Germinal center (tissue), 1 donor: ENCODE measurements at regions not wholly inside any gene's neighbourhood (a gene's known extent, or its start where the extent isn't known, plus 50 kb on each side); places are given as distances from the start of the nearest gene placed in this dataset.
A peak's percentile ranks its signal among the peaks of the same experiment; 100 is the strongest.

ENCODE experiments used
- DNase-seq: peaks from one replicate; pipeline ENCODE4 v3.0.0; 2012; ENCODE audit warnings: mixed read lengths, low spot score

DNA sequence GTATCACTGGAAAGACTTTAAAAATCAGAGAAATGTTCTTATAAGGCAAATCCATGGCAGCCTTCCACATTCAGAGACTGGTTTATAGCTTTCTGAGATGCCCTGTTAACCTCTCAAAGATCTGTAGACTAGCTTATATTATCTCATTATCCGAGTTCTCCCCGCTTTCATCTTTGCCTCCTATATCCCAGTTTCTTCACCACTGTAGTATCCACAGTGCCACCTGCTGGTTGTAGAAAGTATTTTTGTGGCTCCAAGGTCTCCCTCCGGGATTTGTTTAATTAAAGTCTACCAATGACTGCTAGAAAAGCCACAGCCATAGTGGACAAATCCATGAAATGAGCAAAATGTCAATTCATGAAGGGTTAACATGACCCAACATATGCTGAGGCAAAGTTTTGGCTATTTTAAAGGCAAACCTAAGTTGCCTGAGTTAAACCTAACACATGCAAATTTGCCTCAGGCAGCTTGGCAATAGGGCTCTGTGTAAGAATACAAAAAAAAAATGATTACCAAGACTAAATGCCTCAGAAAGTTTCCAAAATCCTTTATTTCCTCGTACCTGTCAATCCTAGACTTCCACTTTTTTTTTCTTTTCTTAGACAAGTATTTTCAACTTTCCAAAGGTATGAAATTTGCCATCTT lies 218.8 kb upstream of the BMP4 start:
- peak; percentile 33 for DNase-seq

DNA sequence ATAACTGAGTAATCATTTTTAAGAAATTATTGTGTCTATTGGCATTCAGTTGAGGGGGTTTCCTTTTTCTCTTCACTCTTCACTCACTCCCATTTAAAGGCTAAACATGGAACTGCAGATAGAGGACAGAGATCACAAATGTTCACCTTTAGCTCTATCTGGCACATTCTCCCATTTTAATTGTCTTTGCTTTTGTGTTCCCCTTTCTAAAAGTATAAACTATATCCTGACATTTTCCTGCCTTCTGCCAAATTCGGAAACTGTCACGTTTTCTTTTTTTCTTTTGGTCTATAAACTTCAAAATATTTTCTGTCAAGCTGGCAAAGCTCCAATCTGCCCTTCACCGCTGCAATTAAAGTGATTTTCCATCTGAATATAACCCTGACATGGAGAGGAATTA lies 219.8 kb upstream of the CDKN3 start:
- DNase-seq, result no peak

GRCh38 chr14:54177641-54178621 lies 218.9 kb upstream of the CDKN3 start:
- DNase-seq, result no peak

- no peak for DNase-seq
Measured at GRCh38 chr14:54182419-54183045, 214.3 kb upstream of the CDKN3 start.

DNA sequence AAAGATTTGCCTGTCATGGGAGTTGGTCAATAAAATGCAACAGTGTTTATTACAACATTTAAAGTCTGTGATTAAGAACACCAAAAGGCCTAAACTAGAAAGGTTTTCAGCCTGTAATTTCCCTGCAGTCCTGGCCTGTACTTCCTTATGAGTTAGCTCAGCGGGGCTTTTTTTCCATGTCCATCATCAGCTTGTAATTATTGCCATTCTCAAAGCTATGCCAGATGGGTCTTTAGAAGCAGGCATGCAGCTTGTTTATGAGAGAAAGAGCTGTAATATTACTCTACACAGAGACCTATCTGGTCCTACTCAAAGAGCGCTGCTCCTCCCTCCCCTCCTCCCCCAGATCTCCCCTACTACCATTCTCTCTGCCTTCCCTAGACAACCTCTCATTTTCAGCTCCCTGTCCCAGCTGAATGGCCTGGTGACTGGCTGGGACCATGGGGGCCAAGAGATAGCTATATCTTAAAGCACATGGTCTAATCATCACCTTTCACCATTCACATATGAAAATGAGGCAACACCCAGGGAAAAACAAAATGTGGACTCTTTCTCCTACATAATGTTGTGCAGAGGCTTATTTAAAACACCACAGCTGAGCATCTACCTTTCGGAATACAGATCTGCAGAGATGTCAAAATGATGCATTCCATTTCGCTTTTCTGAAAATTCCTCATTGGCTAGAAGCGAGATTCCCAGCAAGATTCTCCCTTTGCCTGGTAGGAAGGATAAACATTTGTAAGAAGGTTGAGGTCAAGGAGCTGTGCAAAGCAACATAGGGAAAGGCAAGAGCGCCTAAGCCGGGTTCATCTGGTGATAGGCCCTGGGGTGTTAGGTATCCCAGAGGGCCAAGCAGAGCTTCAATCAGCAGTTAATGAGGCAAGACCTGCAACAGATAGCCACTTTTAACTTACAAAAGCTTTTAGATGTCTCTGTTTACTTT lies 209.7 kb upstream of the CDKN3 start:
- no peak for DNase-seq

DNA sequence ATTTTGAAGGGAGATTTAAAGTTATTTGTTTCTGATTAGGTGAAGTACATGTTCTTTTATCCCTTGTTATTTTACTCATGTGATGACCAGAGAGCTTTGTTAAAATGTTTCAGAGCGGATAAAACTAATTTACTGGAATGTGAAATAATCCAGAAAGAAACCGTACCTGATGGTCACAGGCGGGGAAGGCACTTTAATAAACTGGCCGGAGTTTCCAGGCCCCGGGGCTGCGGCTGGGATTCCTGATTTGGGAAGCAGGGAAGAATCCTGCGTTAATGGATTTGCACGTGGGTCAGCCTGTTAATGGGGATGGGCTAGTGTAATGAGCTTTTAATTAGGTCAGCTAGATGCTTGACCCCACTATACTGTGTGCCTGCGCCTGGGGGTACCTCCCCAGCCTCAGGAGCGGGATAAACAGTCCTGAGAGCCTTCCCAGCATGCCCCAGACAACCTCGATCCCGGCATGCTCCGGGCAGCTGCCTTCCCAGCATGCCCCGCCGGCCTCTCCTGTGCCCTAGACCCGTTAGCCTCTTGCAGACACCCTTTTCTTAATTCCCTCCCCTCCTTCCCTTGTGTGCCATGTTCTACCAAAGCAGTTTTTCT lies 208.6 kb upstream of the CDKN3 start:
- no peak for DNase-seq

- DNase-seq, result no peak
Measured at GRCh38 chr14:54189333-54189732, 207.5 kb upstream of the CDKN3 start.

GRCh38 chr14:54189748-54190354 lies 207.0 kb upstream of the CDKN3 start:
- DNase-seq, result no peak

GRCh38 chr14:54191846-54192245 lies 205.0 kb upstream of the CDKN3 start:
- no peak for DNase-seq

DNA sequence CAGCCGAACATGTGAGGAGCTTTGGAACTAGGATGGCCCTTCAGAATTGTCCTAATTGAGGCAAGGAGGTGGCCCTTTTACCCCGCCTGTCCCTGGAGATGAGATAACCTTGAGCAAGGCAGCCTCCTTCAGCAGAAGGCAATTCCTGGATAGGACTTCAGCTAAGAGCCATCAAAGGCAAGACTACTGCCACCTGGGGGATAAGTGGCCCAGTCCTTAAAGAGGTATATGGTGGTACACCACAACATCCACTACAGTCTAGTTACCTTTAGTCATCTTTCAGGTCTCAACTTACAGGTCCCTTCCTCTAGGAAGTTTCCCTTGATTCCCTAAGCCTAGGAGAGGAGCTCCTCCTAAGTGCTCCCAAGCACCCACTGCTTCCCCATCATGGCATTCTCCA lies 204.2 kb upstream of the CDKN3 start:
- no peak for DNase-seq

DNA sequence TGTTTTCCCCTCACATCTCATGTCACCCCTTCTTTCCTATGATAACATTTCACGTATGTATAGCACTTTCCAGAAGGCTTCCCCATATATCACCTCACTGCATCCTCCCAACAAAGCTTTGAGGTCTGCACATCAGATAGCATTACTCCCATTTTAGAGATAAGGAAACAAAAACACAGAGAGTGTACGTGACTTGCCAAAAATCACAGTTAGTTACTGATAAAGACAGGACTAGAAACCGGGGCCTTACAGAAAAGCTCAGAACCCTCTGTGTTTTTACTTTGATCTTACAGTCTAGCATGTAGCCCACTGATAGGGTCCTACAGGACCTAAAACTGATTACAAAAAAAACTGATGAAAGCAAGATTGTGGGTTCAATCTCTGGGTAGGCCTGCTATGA lies 202.9 kb upstream of the CDKN3 start:
- no peak for DNase-seq

- no peak for DNase-seq
Measured at GRCh38 chr14:54194501-54194900, 202.3 kb upstream of the CDKN3 start.

DNA sequence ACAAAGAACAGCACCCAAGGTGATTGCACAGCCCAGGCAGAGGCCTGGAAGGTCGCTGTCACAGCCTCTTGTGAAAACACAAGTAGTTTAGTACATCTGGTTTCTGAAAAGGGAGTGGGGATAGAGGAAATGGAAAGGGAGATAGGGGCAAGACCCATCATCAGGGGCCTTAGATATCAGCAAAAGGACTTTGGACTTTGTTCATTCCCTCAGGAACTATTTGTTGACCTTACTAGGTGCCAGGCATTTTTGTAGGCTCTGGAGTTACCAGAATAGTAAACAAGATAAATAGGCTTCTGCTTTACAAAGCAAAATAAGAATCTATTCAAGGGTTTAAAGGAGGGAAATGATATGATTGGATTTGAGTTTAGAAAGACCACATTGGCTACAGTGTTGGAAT lies 199.4 kb upstream of the CDKN3 start:
- DNase-seq, result no peak

GRCh38 chr14:54200726-54201125 lies 196.1 kb upstream of the CDKN3 start:
- no peak for DNase-seq

DNA sequence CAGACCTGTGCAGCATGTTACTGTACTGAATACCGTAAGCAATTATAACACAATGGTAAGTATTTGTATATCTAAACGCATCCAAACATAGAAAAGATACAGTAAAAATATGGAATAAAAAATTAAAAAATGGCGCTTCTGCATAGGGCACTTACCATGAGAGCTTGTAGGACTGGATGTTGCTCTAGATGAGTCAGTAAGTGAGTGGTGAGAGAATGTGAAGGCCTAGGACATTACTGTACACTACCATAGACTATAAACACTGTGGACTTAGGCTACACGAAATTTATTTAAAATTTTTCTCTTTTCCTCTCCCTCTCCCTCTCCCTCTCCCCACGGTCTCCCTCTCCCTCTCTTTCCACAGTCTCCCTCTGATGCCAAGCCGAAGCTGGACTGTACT lies 194.5 kb upstream of the CDKN3 start:
- DNase-seq, result no peak

GRCh38 chr14:54206516-54206915 lies 190.3 kb upstream of the CDKN3 start:
- no peak for DNase-seq

DNA sequence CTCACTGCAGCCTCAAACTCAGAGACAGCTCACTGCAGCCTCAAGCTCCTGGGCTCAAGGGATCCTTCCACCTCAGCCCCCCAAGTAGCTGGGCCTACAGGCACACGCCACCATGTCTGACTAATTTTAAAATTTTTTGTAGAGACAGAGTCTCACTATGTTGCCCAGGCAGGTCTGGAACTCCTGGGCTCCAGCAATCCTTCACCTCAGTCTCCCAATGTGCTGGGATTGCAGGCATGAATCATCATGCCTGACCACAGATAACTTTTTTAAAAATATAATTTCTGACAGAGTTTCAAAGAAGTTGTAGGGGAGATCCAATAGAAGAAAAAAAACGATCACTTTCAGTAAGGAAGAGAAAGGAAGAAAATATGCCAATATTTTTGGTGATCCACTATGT lies 189.7 kb upstream of the CDKN3 start:
- DNase-seq, result no peak

DNA sequence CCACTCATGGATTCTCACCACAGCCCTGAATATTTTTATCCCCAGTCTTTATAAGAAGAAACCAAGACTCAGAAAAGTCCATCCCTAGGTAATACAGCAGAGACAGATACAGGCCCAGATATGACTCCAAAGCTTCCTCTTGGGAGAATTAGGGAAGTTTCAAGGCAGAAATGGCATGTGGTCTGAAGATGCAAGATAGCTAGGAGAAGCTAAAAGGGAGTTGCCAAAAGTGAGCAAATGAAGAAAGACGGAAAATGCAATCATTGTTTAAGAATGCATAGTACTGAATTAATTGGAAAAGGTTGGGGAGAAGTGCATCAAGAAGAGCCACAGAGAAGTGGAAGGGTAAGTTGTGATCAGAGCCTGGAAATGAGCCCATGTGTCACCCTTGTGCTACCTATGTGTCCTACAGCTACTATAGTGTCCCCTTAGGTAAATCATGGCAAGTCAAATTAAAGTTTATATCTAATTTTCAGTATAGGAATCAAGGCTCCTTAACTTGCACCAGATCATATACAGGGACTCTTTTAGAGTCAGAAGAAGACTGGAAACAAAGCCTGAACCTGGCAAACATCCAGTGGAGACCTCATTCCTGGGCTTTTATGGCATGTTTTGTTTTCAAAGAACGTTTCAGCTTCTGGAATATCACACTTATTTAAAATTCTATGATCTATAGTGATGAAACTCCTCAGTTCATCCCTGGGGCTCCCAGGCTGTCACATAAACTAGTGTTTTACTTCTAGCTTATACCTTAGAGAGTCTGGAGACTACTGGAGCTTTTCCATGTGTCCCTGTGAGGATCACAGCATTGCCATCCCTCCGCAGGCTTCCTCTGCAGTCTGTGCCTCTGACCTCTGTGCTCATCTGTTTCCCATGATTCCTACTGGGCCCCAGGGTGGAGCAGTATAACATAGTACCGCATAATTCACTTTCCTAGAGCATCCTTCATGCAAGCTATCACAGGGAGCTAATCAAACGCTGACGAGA lies 189.0 kb upstream of the CDKN3 start:
- no peak for DNase-seq

GRCh38 chr14:54208751-54209150 lies 188.1 kb upstream of the CDKN3 start:
- no peak for DNase-seq
